GM21515 (cell line): ENCODE measurements at regions not wholly inside any gene's neighbourhood (a gene's known extent, or its start where the extent isn't known, plus 50 kb on each side); places are given as distances from the start of the nearest gene placed in this dataset.
A peak's percentile ranks its signal among the peaks of the same experiment; 100 is the strongest.

ENCODE experiments used
- ATAC-seq: cut with Tn5 transposase; IDR thresholded peaks from one replicate; pipeline ENCODE4 v1.9.1; 2021; ENCODE audit not compliant: unreplicated experiment

DNA sequence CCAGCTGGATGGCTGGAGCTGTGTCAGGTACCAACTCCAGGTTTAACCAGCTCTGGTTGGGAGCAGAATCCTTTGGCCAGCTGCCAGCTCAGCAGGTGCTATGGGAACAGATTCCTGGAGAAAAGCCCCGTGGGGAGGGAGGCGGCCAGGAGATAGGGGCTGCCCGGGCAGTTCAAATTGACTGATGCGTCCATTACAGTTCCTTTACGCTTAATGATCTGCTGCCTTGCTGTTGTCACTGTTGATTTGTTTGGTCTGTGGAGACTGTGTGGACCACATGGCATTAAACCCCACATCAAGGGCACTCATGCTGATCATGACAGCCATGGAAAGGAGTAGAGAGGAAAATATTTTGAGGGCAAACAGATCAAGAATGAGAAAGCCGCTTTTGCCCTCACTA, 200.0 kb downstream of the TSN start:
- ATAC-seq, result no peak

DNA sequence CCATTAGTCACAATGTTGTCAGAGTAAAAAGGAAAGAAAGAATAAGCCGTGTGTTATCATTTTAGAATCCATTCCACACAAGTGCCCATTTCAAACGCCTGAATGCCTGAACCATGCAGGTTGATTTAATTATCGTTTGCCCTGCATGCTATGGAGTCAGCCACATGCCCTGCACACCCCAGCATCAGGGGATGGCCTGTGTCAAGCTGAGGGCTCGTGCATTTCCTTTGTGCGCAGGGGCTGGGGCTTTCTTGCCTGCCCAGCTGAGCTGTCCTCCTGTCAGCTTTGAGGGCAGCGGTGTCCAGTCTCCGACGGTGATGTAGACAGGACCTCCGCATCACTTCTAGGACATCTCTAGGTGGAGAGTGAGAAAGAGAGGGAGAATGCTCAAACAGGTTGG, 200.4 kb downstream of the TSN start:
- ATAC-seq, result no peak

DNA sequence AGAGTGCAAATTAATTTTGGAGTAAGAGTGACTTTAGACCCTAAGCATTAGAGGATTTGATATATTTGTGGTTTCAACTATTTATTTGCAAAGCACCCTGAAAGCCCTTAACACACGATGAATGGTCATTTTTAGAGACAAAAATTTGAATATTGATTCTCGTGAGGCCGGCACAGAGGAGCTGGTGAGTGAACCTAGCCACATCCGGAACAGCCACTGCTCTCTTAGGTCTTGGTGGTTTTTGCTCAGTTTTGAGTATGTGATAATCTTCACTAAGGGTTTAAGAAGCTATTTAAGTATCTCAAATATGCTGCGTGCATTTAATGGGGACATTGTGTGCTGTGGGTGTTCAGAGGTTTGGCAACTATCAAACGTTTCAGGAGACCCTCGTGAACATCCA, 204.8 kb downstream of the TSN start:
- ATAC-seq, result no peak

DNA sequence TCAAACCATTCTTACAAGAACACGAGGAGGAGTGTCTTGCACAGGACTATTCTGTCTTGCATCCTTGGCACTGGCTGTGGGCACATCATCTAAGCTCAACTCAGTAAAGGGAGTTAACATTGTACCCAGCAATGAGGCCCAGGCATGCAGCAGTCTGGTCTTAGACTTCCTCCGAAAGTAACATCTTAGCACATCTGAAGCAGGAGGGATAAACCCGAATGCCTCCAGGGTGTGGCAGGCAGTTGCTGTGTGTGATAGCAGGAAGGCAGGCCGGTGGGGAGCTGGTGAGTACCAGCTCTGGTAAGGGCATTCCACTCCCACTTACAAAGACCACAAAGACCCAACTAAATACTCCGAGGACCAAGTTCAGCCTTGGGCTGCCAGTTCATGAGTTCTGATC, 206.3 kb downstream of the TSN start:
- no peak for ATAC-seq

DNA sequence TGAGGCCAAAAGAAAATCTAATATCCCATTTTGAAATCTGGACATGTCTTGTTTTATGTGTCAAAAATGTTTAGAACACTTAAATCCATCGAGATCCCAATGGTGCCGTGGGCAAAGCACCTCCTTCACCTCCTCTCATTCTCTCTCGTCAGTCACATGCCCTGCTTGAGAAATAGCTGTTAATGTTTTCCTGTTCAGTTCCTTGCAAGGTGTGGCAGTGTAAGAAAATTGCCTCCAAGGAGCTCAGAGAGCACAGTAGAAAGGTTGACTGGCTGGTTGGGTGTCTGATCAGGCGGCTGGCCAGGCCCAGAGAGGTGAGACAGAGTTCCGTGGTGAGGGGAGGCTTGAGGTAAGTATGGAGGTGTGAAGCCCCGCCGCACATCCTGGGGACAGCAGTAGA, 210.2 kb downstream of the TSN start:
- ATAC-seq, result no peak

DNA sequence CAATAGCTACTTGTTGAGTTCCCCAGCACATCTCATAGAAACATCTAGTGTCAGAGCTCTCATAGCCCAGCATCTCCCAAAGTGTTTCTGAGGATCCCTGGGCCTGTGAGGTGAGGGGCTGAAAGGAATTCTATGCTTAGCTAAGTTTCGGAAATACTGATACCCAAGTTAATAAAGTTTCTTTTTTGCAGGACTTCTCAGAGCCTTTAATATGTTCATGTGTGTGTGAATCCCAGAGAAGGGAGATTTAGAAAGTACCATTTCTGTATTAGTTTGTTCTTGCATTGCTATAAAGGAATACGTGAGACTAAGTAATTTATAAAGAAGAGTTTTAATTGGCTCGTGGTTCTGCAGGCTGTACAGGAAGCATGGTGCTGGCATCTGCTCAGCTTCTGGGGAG, 211.2 kb downstream of the TSN start:
- no peak for ATAC-seq

DNA sequence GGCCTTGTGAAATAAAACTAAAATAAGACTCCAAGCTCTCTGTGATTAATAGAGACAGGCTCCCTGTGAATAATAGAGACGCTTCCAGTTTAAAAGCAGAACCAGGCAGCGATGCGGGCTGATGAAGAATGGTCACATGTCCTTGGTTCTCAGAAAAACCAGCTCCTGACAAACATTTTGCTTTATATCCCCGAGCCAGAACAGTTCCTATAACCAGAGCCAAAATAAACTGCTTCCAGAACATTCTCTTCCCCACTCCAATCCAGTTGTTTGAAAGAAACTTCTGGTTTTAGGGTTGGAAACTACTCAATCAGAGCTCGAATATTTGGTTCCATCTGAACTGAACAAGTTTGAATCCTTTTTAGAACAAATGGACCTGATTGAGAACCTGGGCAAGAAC, 213.7 kb downstream of the TSN start:
- ATAC-seq, result no peak

DNA sequence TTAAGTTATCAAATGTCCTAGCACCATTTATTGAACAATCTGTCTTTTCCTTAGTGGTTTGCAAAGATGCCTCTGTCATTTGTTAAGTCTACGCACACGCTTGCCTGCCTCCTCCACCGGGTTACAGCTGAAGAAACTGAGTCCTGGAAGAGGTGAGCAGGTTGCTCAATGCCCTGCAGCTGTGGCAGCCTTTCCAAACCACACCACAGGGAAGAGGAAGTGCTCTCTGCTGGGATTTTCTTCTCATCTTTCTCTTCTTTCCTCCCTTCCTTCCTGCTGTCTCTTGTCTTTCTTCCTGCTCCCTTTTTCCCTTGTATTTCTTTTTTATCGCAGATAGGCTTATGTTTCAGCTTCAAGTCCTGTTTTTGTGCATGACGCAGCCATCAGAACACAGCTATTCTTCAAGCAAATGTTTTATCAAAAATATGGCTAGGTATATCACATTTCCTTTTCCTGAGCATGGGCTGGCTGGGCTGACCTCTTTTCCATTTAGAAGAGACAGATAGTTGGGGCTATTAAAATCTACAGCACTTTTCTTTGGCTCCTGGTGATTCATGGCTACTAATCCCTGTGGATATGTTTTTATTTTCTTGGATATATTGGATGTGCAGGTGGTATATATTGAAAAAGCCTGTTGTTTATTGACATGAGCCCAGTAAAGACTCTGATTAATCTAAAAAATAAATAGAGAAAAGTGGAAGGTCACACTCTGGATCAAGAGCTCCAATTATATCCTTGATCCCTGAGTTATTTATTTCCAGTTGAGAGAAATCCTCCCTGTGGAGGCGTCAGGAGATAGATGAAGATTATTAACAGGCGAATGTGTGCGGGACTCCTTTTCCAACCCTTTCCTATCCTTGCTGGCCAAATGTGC, 214.6 kb downstream of the TSN start:
- no peak for ATAC-seq

DNA sequence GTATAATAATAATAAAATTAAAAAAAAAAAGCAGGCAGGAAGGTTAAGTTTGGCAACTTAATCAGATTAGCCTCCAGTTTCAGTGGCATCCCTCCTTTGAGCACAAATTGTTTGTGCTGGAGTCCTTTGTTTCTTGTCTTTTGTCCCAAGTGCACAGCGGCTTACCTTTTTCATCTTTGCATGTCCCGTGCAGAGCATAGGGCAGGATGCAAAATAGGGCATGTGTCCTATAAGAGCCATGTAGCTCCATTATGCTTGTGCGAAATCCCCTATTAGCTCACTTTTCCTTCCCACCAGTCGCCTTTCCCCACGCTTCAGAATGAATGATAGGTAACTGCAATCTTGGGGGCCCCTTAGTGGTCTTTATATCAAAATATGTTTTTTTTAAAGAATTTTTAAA, 216.8 kb downstream of the TSN start:
- no peak for ATAC-seq

DNA sequence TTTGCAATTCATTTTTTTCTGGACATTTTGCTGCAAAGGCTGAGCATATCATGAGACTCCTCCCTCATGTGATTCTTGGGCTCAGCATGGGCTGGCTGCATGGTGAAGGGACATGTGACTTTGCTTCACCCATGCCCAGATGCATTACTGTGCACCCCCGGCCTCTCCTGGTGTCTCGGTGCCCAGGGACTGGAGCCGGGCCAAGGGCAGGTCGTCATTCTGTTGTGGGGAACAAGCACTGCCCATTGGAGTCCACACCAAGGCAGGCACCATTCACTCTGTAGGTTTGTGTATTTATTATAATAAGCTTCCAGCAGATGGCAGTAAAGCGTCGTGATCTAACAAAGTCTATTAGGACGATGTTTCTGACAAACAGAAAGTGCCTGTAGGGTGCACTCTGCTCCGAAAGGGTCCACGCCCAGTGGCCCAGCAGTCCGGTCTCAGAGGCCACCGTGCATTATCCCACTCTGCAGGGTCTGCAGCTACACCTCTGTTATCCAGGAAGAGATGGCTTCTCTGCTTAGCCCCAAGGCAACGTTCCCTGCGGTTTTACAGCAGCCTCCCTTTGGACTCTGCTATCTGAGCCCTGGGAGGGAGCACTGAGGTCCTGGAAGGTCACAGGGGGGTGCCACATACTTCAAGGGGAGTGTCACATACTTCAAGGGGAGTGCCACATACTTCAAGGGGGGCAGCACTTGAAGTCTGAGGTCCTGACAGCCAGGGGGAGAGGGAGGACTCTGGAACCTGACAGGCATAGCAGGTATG, 219.6 kb downstream of the TSN start:
- peak; percentile 98 for ATAC-seq

DNA sequence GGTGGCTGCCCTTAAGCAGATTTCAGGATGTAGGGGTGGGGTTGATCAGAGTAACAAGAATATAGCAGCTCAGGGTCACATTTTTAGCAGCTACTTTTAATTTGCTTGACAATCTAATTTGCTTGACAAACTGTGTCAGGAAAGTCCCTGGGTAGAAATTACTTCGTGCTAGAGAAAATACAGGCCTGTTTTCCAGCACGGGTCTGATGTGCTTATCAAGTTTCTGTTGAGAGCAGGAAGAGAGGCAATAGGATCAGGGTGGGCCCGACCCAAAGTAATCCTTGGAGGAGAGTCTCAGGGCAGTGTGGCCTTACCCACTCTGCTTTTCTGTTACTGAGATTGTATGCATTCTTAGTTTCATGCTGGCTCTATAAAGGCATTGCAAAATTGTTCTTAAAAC, 221.5 kb downstream of the TSN start:
- ATAC-seq, result no peak

DNA sequence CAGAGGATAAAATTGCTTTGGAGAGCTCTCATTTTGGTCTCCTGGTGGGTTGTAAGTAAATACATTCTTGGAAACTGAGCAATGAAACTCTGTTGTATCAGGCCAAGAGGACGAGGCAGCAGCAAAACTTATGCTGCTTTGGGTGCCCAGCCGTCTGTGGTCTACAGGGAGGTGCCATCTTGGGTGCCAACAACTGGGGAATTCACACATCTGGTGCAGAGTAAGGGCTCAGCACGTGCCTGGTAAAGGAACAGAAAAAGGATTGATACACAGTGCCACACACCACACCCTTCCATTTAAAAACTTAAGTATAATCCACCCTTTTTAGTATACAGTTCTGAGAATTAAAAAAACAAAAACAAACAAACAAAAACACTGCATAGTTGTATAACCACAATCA, 221.9 kb downstream of the TSN start:
- no peak for ATAC-seq

DNA sequence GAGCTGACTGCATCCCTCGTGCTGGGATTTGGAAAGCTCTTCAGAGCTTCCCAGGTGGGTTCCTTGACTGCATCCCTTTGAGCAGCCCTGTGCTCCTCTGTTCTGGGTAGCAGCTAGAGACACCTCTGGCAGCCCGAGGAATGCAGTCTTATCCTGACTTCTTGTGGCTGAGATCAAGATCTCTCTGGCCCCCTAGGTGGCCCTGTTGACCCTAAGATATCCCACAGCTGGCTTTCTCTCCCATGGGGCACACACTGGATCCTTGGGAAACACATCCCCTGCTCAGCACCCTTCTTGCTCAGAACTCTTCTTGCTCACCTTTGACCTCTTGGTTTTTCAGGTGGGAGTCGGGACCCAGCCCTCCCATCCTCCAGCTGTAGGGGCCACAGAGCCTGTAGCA, 237.2 kb downstream of the TSN start:
- ATAC-seq, result no peak

DNA sequence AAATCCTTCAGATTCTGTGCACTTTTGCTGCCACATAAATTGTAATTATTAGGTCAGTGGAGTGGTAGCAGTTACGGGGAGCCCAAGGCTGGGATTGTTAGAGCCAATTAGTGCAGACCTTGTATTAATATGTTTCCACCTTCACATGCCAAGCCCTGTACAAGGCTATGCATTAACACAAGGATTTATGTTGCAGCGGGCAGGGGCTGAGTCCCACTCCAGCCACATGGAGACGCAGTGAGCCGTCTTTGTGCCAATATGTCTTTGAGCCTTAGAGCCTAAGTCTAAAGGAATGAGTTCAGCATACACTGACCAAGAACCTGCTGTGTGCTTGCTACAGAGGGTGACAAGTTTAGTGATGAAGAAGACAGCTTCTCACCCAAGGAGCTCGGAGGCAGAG, 238.2 kb downstream of the TSN start:
- ATAC-seq, result no peak

DNA sequence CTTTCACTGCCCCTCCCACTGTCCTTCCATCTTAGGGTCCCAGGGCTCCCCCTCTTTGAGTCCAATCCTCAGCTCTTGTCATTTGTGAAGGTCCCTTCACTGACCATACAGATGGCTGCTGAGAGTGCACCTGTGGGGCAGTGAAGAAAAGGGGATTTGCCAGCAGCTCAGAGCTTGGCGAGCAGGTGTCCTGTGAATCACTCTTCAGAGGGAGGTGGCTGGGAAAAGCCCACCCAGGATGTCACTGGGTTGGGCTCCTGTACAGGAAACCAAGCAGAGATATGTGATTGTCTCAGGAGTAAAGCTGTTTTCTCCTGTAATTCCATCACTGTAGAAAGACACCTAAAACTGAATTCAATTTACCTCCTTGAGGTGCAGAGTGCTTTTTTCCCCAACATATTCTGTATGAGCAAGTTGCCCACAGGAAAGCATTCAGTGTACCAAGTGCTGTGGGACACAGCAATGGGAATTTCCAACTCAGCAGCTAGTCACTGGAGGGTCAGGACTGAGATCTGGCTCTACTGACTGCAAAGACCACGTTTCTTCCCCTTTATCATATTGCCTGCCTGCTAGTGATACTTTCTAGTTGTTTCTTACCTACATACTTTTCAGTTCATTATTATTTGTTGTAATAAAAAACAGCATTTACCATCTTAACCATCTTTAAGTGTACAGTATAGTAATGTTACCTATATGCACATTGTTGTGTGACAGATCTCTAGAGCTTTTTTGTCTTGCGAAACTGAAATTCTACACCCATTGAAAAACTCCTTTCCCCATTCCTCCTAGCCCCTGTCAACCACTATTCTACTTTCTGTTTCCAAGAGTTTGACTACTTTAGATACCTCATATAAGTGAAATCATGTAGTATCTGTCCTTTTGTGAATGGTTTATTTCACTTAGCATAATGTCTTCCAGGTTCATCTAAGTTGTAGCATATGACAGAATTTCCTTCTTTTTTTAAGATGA, 239.1 kb downstream of the TSN start:
- peak; percentile 52 for ATAC-seq

DNA sequence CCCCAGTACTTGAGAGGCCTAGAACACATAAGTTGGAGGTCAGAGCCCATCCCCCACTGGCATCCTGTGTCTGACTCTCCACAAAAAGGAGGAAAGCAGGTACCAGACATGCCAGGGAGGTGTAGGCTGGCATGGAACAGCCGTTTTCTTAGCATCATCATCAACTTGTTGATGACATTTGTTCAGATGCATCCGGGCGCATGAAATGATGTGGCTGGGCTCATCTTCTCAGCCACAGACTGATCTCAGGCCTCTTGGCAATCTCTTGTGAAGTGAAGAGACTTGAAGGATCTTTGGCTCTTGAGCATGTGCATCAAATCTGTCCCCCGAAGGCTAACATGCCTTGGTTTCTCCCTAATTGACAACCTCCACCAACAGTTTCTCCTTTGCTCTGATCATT, 243.3 kb downstream of the TSN start:
- no peak for ATAC-seq

DNA sequence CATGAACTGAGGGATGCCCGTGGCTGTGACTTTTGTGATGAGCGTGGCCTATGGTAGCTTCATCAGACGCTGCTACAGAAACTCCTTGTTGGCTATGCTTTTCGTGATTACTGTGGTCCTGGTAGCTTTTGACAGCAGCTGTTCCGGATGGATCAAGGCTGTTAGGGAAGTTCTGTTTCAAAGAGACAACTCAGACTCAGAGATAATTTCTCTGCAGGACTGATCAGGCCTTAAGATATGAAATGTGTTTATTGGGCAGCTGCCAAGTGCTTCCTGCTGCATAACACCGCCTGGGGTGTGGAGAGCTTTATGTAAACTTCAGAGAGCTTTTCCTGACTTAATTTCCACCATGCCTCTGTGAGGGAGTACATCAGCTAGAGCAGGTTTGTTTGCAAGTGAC, 243.8 kb downstream of the TSN start:
- ATAC-seq, result no peak

DNA sequence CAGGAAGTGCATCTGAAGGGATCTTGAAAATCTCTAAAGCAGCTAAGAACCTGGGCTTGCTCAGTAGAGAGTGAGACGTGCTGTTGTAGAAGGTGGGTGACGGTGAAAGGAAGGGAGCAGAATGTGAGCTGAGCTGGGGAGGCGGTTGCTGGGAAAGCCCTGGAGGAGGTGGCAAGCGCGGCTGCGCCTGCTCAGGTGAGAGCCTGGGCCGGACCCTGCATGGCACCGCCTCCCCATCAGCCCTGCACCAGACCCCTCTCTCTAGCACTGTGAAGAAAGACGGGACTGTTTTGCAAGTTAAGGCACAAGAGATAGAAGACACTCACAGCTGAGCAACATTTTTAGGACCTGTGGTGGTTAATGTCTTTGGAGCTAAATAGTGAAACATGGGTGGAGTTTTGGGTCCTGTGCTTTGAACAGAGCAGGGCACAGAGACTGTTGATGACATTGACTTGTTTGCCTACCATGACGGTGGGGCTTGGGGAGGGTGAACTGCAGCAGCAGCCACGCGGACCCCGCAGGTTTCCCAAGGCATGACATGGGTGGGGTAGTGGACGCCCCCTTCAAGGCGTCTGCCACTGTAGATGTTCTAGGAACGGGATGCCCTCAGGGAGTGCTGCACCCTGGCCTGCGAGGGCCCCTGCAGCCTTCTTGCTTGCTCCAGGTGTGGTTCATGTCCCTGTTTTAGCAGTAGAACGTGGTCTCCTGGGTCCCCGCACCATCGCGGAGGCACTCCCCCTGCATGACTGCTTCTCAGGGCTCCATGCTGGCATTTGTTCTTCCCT, 245.3 kb downstream of the TSN start:
- ATAC-seq, result no peak

DNA sequence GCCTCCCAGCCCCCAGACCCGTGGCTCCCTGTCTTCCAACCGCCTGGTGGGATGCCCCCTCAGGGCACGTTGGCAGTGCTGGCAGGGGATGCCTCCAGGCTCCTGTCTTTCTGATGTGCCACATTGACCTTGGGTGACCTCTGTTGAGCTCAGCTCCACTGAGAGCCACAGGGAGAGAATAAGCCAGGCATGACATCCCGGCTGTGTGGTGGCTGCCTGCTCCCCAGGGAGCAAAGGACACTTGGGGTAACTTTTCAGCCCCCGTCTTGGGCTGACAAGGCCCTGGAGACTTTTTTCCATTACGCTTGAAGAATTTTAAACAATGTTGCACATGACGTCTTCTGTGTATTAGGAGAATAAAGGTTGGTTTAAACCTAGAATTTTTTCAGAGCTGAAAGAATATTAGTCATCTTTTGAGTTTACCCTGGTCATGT, 246.0 kb downstream of the TSN start:
- ATAC-seq, result no peak

DNA sequence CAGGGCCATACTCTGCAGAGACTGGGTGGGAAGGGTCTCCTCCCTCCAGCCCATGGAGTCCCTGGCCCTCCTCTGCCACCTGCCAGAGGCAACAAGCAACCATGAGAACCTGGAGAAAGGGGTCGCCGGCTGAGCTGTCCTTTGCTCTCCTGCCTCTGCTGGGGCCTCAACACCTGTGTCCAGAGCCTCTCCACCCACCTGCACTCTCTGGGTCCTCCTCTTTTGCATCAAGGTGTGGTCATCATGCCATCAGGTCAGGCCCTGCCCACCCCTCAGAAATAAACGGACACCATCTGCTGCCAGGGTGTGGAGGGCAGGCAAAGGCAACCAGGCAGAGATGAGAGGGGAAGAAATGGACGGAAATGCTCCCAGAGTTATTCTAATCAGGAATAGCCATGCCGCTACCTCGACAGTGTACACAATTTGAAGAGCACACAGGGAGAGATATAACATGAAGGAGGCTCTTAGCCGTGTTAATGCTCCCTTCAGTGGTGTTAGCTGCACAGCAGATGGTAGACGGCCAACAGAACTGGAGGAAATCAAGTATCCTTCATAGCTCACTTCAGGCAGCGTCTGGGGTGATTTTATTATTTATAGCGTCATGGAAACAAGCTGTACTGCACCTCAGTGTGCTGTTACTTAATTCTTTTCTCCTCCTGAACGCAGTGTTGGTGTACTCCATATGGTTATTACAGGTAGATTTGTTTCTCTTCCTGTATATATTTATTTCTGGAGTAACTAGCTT, 247.9 kb downstream of the TSN start:
- no peak for ATAC-seq
